GM18511 (cell line): ENCODE measurements at regions not wholly inside any gene's neighbourhood (a gene's known extent, or its start where the extent isn't known, plus 50 kb on each side); places are given as distances from the start of the nearest gene placed in this dataset.
"Not testable (repeated sequence)": the region's sequence is repeated elsewhere in the genome, so short reads cannot be mapped to it uniquely, and the experiment has no call there.

Experiments used
- ATAC-seq: cut with Tn5 transposase; IDR thresholded peaks from one replicate; pipeline ENCODE4 v1.9.1; 2021; ENCODE audit warnings: mild to moderate bottlenecking, moderate library complexity; ENCODE audit not compliant: unreplicated experiment

- no peak for ATAC-seq
Observed at GRCh38 chr13:33645591-33646554, 172.1 kb upstream of the RFC3 start.

GRCh38 chr13:33649212-33649878 is 168.6 kb upstream of the RFC3 start:
- ATAC-seq = no peak

- ATAC-seq = no peak
Observed at GRCh38 chr13:33651766-33652165, 166.2 kb upstream of the RFC3 start.

DNA sequence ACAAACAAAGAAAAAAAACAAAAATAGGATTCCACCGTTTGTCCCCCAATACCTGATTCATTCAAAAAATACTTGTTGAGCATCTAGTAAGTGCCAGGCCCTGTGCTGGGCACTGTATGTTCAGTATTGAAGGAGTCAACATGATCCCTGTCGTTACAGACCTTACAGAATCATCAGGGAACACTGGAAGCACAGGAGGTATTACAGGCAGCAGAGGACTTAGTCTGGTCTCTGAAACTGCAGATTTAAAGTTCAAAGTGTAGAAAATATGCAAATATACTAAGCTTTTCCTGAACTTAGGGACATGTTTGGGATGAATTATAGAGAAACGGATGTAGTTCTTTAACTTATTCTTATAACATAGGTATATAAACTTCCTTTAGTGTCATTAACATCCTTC is 160.7 kb upstream of the RFC3 start:
- no peak for ATAC-seq

- ATAC-seq = no peak
Observed at GRCh38 chr13:33659466-33659865, 158.5 kb upstream of the RFC3 start.

DNA sequence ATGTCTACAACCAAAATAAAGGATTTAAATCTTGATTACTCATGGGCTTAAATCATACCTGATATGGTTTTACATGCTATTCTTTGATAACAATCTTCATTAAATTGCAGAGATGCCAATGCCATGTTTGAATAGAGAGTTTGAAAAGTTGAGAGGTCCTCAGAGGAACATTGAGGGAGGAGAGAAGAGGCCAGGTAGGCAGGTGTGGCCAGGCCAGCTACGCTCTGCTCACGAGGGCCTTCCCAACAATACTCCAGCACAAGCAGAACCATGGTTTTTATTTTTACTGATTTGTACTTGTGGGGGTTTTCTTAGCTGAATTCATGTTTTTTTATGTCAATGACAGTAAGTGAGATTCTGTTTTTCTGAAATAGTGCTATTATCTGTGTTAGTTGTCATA is 158.1 kb upstream of the RFC3 start:
- ATAC-seq = no peak

- ATAC-seq = no peak
Observed at GRCh38 chr13:33662392-33662791, 155.6 kb upstream of the RFC3 start.

- no peak for ATAC-seq
Observed at GRCh38 chr13:33665626-33666175, 152.2 kb upstream of the RFC3 start.

DNA sequence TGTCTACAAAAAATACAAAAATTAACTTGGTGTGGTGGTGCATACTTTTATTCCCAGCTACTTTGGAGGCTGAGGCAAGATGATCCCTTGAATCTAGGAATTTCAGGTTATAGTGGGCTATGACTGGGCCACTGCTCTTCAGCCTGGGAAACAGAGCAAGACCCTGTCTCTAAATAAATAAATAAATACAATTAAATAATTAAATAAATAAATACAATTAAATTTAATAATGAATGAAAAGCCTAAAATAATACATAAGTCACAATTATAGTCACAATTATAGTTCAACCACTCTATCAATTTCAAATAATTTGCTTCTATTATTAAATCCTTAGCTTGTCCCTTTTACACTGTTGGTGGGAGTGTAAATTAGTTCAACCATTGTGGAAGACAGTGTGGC is 146.4 kb upstream of the RFC3 start:
- no peak for ATAC-seq

- ATAC-seq = not testable (repeated sequence)
Observed at GRCh38 chr13:33672022-33672421, 145.9 kb upstream of the RFC3 start.

DNA sequence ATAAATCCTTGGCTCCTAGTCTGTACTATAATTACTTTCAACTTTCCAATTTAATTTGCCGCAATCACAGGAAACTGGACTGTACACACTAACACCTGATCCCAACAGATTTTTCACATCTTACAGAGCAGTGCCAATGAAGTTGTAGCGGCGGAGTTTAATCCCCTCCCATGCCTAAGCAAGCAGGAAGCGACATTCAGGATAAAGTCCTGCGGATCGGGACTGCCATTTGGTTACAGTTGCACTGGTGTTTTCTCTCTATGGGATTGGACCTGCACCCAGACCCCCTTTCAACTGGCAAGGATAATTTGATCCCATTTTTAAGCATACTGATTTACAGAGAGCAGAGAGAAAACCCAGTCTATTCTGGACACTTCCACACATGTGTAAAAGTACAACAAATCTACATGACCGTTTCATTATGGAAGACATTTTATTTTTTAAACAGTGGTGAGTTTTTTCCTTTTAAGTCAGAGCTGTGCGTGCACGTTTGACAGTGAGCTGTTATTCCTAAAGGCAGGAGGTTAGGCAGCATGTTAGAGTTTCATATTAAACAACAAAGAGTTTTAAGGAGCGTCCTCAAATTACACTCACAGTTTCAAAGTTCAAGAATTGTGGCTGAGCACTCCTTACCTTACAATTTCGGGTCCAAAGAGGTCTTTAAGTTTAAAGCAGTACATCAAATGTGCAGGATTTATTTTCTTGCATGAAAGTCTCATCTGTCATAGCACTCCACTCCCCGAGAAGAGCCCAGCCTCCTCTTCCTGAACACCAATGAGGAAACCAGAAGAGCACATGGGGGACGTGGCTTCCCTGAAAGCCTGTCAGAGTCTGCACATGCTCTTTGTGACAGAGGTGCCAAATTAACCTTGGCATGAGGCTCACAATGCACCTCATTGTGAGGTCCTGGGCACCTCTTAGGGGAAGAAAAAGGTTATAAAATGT is 141.6 kb upstream of the RFC3 start:
- peak; percentile 36 for ATAC-seq

GRCh38 chr13:33677215-33677614 is 140.7 kb upstream of the RFC3 start:
- no peak for ATAC-seq

GRCh38 chr13:33678084-33678483 is 139.9 kb upstream of the RFC3 start:
- no peak for ATAC-seq

DNA sequence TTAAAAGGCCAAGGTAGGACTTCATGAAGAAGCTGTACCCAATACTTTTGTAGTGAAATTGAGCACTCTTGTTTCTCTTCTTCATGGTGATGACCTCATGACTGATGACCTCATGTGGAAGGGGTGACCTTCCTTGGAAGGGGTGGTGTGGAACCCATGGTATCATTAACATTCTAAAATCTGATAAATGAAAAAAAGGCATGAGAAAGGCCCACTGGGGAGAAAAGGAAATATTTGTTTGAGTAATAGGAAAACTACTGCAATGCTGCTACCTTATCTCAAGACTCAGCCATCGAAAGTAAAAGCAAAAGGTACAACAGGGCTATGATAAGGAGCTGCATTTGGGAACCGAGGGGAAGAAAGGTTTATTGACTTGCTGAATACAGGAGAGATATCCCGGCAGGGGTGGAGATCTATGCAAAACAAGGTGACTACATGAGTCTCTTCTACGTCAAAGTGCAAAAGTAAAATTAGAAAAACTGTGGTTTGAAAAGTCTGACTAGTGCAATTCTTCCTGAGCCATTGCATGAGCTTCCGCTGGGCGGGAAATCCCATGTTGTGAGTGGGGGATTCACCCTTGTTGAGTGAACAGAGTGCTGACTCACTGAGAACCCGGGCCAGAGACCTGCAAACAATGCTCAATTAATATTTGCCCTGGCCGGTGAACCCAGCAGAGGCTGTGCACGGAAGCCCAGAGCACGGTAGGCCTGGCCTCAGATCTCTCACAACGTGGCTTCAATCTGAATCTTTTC is 138.9 kb upstream of the RFC3 start:
- ATAC-seq = peak; percentile 94

- ATAC-seq = peak; percentile 4
Observed at GRCh38 chr13:33679658-33680012, 138.3 kb upstream of the RFC3 start.

DNA sequence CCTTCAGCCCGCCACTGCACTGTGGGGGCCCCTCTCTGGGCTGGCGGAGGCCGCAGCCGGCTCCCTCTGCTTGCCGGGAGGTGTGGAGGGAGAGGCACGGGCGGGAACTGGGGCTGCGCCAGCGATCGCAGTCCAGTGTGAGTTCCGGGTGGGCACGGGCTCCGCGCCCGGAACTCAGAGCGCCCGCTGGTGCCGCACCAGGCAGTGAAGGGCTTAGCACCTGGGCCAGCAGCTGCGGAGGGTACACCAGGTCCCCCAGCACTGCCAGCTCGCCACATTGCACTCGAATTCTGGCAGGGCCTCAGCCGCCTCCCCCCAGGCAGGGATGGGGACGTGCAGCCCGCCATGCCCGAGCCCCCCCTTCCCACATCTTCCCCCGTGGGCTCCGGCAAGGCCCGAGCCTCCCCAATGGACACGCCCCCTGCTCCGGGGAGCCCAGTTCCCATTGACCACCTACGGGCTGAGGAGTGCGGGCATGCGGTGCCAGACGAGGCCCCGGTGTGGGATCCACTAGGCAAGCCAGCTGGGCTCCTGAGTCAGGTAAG is 135.9 kb upstream of the RFC3 start:
- ATAC-seq = no peak

- not testable (repeated sequence) for ATAC-seq
Observed at GRCh38 chr13:33682646-33683045, 135.3 kb upstream of the RFC3 start.

DNA sequence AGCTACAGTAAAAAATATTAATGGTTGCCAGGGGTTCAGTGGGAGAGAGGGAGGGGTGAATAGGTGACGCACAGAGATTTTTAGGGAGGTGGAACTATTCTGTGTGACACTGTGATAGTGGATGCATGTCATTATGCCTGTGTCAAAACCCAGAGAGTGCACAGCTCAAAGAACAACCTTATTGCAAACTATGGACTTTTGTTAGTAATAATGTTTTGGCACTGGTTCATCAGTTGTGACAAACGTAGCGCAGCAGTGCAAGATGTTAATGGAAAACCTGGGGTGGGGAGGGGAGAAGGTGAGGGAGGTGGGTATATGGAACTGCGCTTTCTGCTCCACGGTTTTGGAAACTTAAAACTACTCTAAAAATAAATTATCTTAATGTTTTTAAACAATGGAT is 134.6 kb upstream of the RFC3 start:
- ATAC-seq = no peak

DNA sequence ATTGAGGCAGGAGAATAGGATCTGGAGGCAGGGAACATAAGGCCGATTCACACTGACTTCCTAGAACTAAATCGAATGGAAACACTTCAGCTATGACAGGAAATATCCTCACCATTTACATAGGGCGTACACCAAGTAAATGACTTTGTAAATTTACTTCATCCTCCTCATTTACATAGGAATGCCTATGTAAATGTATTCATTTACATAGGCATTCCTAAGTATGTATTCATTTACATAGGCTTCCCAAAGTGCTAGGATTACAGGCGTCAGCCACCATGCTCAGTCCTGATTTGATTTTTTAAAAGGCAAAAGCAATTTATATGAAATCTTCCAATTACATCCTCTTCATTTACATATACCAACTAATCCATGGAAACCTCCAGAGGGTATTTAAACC is 133.1 kb upstream of the RFC3 start:
- no peak for ATAC-seq
